Right cardiac atrium (tissue), 5 donors: ENCODE measurements at regions not wholly inside any gene's neighbourhood (a gene's known extent, or its start where the extent isn't known, plus 50 kb on each side); places are given as distances from the start of the nearest gene placed in this dataset.
A peak's percentile ranks its signal among the peaks of the same experiment; 100 is the strongest.

ENCODE experiments used
- ATAC-seq, 2 donors: fragments of 200-7000 bp; cut with Tn5 transposase; one replicate each; pipeline versions ENCODE4 v1.8.0 to v1.9.1; 2020; ENCODE audit warnings: moderate library complexity in 2 of 2, mild to moderate bottlenecking in 1 of 2
- DNase-seq, 3 donors: peaks; one replicate each; pipeline ENCODE4 v3.0.0-alpha.2; 2020
- H3K27ac ChIP-seq: one replicate; pipeline ENCODE4 v1.5.1; 2013; ENCODE audit warnings: mild to moderate bottlenecking, low read length, control low read depth, moderate library complexity
- H3K27me3 ChIP-seq: one replicate; pipeline ENCODE4 v1.6.1; 2013; ENCODE audit not compliant: control insufficient read depth, insufficient read depth
- H3K4me1 ChIP-seq: one replicate; pipeline ENCODE4 v1.6.1; 2013; ENCODE audit warnings: low read length; ENCODE audit not compliant: control insufficient read depth, insufficient read depth
- H3K4me3 ChIP-seq: one replicate; pipeline ENCODE4 v1.5.1; 2013; ENCODE audit warnings: low read length, control low read depth
- H3K9me3 ChIP-seq: one replicate; pipeline ENCODE4 v1.6.1; 2013; ENCODE audit warnings: low read length; ENCODE audit not compliant: control insufficient read depth
- WGBS: extraction: QIAGEN DNeasy Blood & Tissue Kit; methylation state at CpG from one replicate; pipeline ENCODE4 v1.1.7; 2013; 5-methylcytosine and 5-hydroxymethylcytosine counted together
- intact Hi-C, 4 donors: fragments of 100-400 bp; cut with DNase I; formaldehyde crosslinking; loops; one replicate each; pipeline versions ENCODE4 v1.11.0 to v1.14.0; 2022 to 2023
- donor health status: healthy with polysubstance abuse.
- donor health status: DM: no; HTN: yes; CAD: no.
- donor health status: DM: no; HTN: no; CAD: no.
- donor health status: DM: no; HTN: yes; CAD: no; lungs with severe emphysema.
- donor health status: DM: yes; HTN: yes; CAD: no.

DNA sequence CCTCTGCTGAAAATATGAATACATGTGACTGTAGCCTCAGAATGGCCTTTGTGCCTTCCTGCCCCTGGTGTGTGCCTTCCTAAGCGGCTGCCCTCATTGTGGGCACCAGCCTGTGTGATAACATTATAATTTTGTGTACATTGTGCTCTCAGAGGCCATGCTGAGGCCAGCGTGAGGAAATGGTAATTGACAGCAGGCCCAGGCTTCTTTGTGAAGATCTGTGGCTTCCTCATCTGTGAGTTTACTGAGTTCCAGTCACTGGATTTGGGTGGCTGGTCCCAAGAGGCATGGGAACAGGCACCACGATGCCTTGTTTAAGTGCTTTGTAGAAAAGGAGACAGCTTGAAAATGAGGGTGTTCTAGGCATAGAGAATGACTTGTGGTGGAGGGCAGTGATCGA lies 389.3 kb downstream of the OMA1 start:
- WGBS = 68% methylated on average over 4 of the region's 4 CpGs
- no peak overlapping the region for H3K27ac ChIP-seq
- H3K27me3 ChIP-seq = no peaks in the 10 kb centered on the region
- DNase-seq = no peak
- intact Hi-C loops = no loop called here
- H3K4me1 ChIP-seq = no peaks in the 10 kb centered on the region
- no peak overlapping the region for H3K4me3 ChIP-seq
- H3K9me3 ChIP-seq = no peaks in the 10 kb centered on the region
- no peak for ATAC-seq

DNA sequence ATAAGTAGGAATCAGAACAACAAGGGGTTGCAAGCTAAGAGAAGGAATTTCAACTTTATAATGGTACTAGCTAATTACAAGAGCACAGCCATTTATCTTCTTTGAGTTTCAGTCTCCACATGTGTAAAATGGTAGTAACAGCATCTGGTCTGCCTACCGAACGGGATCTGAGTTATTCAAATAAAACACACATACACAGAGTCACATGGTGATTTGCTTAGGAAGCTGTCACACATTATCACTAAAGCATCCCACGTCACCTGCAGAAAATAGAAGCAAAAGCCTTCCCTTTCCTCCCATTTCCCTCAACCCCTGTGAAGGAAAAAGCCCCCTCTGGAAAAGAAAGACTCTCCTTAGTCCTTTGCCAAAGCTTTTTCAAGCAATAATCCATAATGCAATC lies 389.7 kb downstream of the OMA1 start:
- no peaks in the 10 kb centered on the region for H3K27me3 ChIP-seq
- ATAC-seq = no peak
- no peak overlapping the region for H3K27ac ChIP-seq
- no peak for DNase-seq
- no peak overlapping the region for H3K4me3 ChIP-seq
- WGBS = 43% methylated on average over 3 of the region's 3 CpGs
- H3K4me1 ChIP-seq = no peaks in the 10 kb centered on the region
- H3K9me3 ChIP-seq = no peaks in the 10 kb centered on the region
- intact Hi-C loops = no loop called here

DNA sequence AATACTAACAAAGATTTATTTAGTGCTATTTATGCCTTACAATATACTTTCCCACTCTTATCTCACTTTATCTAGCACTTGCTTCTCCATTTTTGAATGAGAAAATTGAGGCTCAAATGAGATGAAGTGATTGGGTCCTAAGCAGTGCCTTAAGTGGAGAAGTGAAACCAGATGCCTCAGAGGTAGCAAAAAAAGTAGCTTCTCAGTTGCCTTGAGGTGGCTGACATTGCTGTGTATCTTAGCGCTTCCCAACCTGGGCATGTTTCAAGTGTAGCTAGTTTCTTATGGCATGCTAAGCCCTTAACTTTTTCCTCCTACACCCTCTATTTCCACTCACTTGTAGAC lies 390.4 kb downstream of the OMA1 start:
- 98% methylated on average over 1 of the region's 1 CpG for WGBS
- Histone ChIP-seq H3K9me3 (no peaks in the 10 kb centered on the region), H3K4me1 (no peaks in the 10 kb centered on the region), H3K4me3 (no peak overlapping the region), H3K27me3 (no peaks in the 10 kb centered on the region), H3K27ac (no peak overlapping the region)
- ATAC-seq (no peak), DNase-seq (no peak)
- intact Hi-C loops = no loop called here

DNA sequence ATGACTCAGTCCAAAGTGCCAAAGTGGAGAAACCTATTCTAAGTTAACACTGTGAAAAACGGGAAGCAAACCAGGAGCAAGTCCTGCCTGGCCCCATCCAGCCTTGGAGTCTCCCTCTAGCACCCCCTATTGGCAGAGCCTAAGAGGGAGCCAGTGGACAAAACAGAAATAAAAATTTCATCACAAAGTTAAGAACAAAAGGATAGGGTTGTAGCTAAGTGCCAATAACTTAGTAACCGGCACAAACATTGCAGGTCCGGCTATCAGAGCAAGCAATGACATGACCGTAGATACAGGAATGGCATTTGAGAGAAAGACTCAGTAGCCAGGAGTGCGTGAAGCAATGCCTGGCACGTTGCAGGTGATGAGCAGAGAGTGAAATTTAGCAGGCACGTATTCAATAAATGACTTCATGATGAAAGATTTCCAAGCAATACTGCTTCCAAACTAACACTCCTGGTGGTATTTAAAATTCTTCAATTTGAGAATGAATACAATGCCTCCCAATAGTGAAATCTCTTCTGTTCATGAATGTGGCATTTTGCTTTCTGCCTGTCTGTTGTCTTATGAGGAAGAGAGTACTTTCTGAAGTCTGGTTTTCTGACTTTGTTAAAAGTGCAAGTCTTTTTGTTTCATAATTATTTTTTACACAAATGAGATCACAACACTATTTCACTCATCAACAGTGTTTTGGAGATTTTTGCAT lies 391.0 kb downstream of the OMA1 start:
- no peaks in the 10 kb centered on the region for H3K4me1 ChIP-seq
- DNase-seq = peak in 2 of 3 donors; percentile 44 to 47

DNA sequence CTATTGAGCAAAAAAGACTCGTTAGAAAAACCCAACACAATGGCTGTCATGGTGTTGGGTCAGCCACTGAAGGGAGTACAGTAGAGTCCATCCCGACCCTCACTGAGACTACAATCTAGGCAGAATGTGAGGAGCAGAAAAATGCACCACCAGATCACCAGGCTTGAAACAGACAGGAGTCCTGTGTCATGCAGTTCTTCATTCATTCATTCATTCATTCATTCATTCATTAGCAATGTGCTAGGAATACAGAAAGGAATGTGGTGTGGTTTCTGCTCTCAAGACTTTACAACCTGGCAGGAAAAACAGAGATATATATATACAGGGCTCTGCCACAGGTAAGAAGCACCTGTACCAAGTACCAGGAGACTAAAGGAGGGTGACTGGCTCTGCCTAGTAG lies 392.3 kb downstream of the OMA1 start:
- ATAC-seq (no peak), DNase-seq (no peak)
- intact Hi-C loops = no loop called here
- Histone ChIP-seq H3K4me3 (no peak overlapping the region), H3K27me3 (no peaks in the 10 kb centered on the region), H3K9me3 (no peaks in the 10 kb centered on the region), H3K27ac (no peak overlapping the region), H3K4me1 (no peaks in the 10 kb centered on the region)
- 76% methylated on average over 2 of the region's 2 CpGs for WGBS

More for the DNA sequence above, 391.0 kb downstream of the OMA1 start:
- no peak overlapping the region for H3K27ac ChIP-seq
- H3K27me3 ChIP-seq = no peaks in the 10 kb centered on the region
- no peak overlapping the region for H3K4me3 ChIP-seq
- intact Hi-C loops = no loop called here
- no peaks in the 10 kb centered on the region for H3K9me3 ChIP-seq
- WGBS = 36% methylated on average over 7 of the region's 7 CpGs
- ATAC-seq = peak; percentile 81 to 82

DNA sequence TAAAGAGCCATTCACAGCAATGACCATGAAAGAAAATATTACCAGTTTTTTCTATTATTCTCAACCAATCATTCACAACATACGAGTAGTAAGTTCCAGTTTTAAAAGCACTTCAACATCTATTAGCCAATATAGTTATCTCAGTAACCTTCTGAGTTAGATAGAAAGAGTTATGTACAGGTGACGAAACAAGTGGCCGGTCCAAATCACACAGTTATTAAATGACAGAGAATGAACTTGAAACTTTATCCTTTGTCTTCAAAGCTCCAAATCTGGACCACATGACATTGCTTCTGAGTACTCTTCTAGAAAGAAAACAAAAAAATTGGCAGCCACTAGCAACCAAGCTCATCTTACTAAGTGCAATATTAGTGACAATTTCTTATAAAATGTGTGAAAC lies 393.8 kb downstream of the OMA1 start:
- 70% methylated on average over 3 of the region's 3 CpGs for WGBS
- no peaks in the 10 kb centered on the region for H3K27me3 ChIP-seq
- intact Hi-C loops = no loop called here
- no peak for DNase-seq
- H3K9me3 ChIP-seq = no peaks in the 10 kb centered on the region
- no peak overlapping the region for H3K4me3 ChIP-seq
- H3K27ac ChIP-seq = no peak overlapping the region
- no peaks in the 10 kb centered on the region for H3K4me1 ChIP-seq
- ATAC-seq = no peak

DNA sequence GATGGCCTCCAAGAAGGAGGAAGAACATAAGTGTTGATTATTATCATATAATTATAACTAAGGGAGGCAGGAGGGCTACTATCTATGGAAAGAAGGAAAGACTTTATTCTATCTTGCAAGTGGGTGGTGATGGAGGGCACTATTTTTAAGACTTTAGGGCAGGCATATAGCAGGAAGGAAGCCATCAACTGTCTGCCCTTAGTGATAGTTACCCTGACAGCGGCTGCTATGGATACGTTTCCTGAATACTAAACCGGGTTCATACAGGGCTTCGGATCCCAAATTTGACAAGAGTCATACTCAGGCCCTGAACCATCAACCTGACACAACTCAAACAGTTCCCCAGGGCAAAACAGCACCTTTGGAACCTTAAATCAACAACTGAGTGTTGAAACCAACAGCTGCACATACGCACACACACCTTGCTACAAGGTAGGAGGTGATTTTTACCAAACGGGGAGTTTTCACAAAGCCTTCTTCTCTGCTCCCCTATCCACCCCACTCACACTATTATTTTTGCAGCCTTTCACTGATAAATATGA lies 397.2 kb downstream of the OMA1 start:
- Histone ChIP-seq H3K9me3 (no peaks in the 10 kb centered on the region), H3K4me3 (no peak overlapping the region), H3K27ac (no peak overlapping the region), H3K4me1 (no peaks in the 10 kb centered on the region), H3K27me3 (no peaks in the 10 kb centered on the region)
- intact Hi-C loops = no loop called here
- DNase-seq = no peak
- 45% methylated on average over 6 of the region's 6 CpGs for WGBS
- ATAC-seq = no peak

DNA sequence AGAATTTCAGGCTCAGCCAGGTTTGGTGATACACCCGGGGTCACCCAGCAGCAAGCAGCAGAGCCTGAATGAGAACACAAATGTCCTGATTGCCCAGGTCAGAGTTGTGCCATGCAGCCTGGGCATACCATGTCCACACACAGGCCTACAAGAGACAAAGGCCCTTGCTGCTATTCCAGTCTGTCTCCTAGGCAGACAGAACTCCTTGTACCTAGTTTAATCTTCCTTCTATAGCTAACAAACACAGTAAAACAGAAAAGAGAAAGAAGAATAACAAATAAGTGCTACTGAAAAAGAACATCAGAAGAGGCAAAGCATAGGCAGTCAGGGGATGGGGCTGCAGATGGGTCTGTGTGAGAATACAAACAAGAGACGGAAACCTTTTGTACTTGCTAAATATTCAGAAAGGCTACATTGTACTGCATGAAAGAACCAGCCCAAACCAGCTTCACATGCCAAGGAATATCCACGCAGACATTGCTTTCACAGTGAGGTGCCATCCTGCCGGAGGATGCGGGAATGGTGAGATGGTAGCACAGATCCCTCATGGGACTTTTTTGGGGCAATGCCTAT lies 401.7 kb downstream of the OMA1 start:
- no peak for ATAC-seq
- no peaks in the 10 kb centered on the region for H3K4me1 ChIP-seq
- H3K27me3 ChIP-seq = no peaks in the 10 kb centered on the region
- no peak overlapping the region for H3K4me3 ChIP-seq
- no peak overlapping the region for H3K27ac ChIP-seq
- no peak for DNase-seq
- intact Hi-C loops = no loop called here
- H3K9me3 ChIP-seq = no peaks in the 10 kb centered on the region
- WGBS = 84% methylated on average over 5 of the region's 5 CpGs

DNA sequence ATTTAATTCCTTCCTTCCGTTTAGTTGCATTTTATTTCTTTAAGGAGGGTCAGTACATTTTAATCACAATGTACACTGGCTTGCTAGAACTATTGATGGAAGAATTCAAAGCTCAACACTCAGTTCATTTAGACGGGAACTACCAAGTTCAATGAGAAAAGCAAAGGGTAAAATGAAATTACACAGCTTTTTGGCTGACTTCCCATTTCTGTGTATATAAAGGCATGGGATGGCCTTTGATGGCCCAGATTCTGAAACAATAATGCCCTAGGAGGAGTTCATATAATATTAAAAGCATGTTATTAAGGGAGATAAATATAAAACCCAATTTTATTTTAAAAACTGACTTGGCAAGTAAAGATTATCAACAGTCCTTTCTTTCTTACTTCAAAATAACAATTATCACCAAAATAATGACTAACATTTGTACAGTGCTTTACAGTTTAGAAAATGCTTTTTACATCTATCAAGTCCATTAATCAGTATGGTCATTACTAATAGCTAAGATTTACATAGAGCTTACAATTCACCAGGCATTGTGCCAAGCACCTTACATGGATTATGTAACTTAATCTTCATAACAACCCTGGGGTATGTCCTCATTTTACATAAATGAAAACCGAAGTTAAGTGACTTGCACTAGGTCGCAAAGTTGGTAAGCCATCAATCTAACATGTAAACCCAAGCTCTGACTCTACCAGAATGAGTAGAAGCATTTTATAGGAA lies 402.4 kb downstream of the OMA1 start:
- Histone ChIP-seq H3K9me3 (no peaks in the 10 kb centered on the region), H3K27me3 (no peaks in the 10 kb centered on the region), H3K27ac (no peak overlapping the region), H3K4me3 (no peak overlapping the region), H3K4me1 (no peaks in the 10 kb centered on the region)
- intact Hi-C loops = no loop called here
- no peak for ATAC-seq
- WGBS = 60% methylated on average over 4 of the region's 4 CpGs
- no peak for DNase-seq

DNA sequence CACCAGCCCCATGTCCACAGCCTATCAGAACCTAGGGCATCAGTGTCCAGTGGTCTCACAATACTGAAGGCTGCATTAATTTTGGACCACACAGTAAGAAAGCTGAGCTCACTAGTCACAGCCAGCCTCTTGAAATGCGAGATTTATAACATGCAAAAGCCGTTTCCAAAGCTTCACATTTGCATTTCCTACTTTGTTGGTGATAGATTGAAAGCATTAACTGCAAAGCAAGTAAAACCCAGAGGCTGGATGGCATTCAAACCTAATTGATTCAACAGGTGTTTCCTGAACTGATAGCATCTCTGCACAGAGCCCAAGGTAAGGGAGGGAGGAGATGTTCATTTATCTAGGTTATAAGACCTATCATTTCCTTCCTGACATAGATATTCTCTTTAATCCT lies 410.1 kb downstream of the OMA1 start:
- Histone ChIP-seq H3K4me1 (no peaks in the 10 kb centered on the region), H3K4me3 (no peak overlapping the region), H3K27ac (no peak overlapping the region), H3K27me3 (no peaks in the 10 kb centered on the region), H3K9me3 (no peaks in the 10 kb centered on the region)
- intact Hi-C loops = no loop called here
- ATAC-seq (no peak), DNase-seq (no peak)
- 36% methylated on average over 2 of the region's 2 CpGs for WGBS

DNA sequence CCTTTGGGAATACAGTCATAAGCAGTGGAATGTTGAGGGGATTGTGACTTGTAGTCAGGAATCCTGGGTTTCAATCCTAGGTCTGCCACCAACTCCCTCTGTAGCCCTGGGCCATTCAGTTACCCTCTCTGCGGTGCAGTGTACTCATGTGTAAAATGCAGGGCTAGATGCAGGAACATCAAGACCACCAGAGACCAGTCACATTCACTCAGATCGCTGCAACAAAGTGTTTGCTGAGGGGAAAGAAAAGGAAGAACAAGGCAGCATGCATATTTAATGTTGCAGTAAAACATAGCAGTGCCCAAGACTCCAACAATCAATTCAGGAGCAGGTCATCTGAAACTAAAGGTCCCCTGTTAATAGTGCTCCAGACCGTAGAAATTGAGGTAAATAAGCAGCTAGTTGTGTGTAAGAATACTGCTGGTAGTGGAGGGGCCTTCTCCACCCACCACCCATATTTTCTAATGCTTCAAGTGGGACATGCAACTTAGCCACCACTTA lies 410.7 kb downstream of the OMA1 start:
- ATAC-seq (no peak), DNase-seq (no peak)
- Histone ChIP-seq H3K4me3 (no peak overlapping the region), H3K9me3 (no peaks in the 10 kb centered on the region), H3K4me1 (no peaks in the 10 kb centered on the region), H3K27me3 (no peaks in the 10 kb centered on the region), H3K27ac (no peak overlapping the region)
- 75% methylated on average over 3 of the region's 3 CpGs for WGBS
- intact Hi-C loops = no loop called here
